Cardiac fibroblast (primary cell): ENCODE measurements at regions not wholly inside any gene's neighbourhood (a gene's known extent, or its start where the extent isn't known, plus 50 kb on each side); places are given as distances from the start of the nearest gene placed in this dataset.

Experiments used
- DNase-seq, 2 donors: peaks; one replicate each; pipeline versions ENCODE4 v3.0.0 to v3.0.0-alpha.2; 2010; ENCODE audit warnings: low read depth in 2 of 2
- H3K4me3 ChIP-seq, 2 donors: replicated peaks in 1 of 2; 1 replicate in 1 of 2; 2 replicates in 1 of 2; pipeline ENCODE4 v1.5.1; 2011; ENCODE audit warnings: low read depth in 2 of 2, low read length in 2 of 2, mild to moderate bottlenecking in 2 of 2, moderate library complexity in 1 of 2
- TF ChIP-seq, protein P1 (sequence below): IDR thresholded peaks from one replicate; pipeline ENCODE4 v1.5.1; 2011; ENCODE audit warnings: low read depth, mild to moderate bottlenecking, low read length, inconsistent platforms

DNA sequence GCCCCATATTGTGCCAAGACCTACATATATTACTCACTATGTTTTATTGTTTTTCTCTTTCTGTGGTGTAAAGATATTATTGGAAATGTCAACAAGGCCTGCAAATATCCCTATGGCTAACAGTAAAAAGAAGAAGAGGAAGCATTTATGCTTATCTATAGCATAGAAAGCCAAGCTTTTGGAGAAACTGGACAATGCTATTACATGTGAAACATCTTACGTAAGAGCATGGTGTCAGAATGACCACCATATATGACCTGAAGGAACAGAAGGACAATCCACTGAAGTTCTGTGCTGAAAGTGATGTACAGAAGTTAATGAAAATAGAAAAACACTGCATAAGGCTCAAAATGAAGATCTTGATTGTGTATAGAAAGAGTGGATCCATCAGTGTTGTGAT is 145.2 kb downstream of the KCTD12 start:
- no peak overlapping the region for H3K4me3 ChIP-seq
- TF ChIP-seq, protein P1, sequence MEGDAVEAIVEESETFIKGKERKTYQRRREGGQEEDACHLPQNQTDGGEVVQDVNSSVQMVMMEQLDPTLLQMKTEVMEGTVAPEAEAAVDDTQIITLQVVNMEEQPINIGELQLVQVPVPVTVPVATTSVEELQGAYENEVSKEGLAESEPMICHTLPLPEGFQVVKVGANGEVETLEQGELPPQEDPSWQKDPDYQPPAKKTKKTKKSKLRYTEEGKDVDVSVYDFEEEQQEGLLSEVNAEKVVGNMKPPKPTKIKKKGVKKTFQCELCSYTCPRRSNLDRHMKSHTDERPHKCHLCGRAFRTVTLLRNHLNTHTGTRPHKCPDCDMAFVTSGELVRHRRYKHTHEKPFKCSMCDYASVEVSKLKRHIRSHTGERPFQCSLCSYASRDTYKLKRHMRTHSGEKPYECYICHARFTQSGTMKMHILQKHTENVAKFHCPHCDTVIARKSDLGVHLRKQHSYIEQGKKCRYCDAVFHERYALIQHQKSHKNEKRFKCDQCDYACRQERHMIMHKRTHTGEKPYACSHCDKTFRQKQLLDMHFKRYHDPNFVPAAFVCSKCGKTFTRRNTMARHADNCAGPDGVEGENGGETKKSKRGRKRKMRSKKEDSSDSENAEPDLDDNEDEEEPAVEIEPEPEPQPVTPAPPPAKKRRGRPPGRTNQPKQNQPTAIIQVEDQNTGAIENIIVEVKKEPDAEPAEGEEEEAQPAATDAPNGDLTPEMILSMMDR = no peak
- no peak for DNase-seq

DNA sequence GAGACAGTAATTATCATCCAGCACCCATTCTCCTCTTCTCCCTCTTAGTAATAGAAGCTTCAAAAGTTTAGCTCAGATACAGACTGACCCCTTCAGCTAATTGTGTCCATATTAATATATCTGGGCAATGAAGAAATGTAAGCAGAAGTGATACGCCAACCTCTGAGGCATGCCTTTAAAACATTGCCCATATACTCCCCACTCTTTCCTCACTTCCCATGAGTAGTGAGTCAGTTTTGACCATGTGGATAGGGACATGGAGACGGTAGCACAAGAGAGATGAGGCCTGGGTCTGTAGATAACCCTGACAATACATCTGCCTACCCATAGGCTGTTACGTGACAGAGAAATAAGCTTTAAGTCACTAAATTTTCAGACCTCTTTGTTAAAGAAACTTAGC is 147.6 kb downstream of the KCTD12 start:
- H3K4me3 ChIP-seq = no peak overlapping the region
- TF ChIP-seq, protein P1 = no peak
- no peak for DNase-seq

- no peak for DNase-seq
- TF ChIP-seq, protein P1 = no peak
- no peak overlapping the region for H3K4me3 ChIP-seq
Observed at GRCh38 chr13:76737526-76737925, 148.7 kb downstream of the KCTD12 start.

GRCh38 chr13:76735641-76736040 is 150.6 kb downstream of the KCTD12 start:
- TF ChIP-seq, protein P1 = no peak
- H3K4me3 ChIP-seq = no peak overlapping the region
- DNase-seq = no peak

DNA sequence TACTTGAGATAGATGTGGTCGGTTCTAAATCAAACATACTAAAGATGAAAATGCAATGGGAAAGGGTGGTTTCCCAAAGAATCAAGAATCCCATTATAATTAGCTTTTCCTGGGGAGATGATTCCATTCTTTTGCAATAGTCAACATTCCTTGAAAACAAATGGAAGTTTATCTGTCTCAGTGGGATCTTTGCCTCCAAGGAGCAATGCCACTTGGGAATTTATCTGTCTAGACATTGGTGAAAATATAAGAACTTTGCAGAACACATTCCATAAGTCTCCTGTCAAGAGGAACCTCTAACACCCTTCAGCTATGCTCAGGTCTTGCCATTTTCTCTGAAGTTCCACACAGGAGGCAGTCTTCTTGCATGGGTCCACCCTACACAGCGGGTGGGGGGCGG is 152.5 kb downstream of the KCTD12 start:
- no peak overlapping the region for H3K4me3 ChIP-seq
- TF ChIP-seq, protein P1 = no peak
- DNase-seq = no peak

DNA sequence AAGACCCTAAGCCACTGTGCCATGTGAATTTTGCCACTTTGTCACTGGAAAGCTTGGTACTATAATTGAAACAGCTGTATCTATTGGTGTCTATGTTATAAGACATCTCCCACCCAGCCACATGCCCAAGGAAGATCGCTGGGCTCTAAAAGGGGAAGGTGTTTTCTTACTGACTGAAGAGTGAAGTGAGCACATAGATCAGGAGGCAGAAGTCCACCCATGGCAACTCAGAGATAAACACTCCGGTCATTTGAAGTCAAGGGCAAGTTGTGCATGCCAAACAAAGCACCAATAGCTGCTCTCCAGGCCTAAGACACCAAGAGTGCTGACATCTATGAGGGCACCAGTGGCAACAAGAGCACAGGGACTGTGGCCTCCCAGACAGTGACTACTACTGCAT is 153.8 kb downstream of the KCTD12 start:
- TF ChIP-seq, protein P1 = no peak
- H3K4me3 ChIP-seq = no peak overlapping the region
- DNase-seq = no peak

DNA sequence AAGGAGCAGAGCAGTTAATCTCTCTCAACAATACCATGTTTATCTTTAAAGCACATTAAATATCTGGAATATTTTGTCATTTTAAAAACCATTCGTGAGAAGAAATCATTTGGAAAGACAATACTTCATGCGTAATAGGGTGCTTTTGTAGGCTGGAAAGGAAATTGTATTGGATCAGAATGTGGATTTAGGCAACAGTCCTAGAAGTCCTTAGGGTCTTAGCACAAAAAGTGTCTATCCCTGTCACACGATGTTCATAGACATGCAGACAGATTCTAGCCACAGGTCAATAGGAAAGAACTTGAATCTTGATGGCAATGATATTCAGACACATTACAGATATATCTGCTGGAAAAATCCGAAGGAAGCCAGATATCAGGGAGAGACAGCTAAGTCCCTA is 156.0 kb downstream of the KCTD12 start:
- TF ChIP-seq, protein P1 = no peak
- no peak overlapping the region for H3K4me3 ChIP-seq
- peak; percentile 35 to 70 for DNase-seq
